H9 (cell line): ENCODE measurements at regions not wholly inside any gene's neighbourhood (a gene's known extent, or its start where the extent isn't known, plus 50 kb on each side); places are given as distances from the start of the nearest gene placed in this dataset.

ENCODE experiments used
- DNase-seq: peaks from one replicate; pipeline ENCODE4 v3.0.0-alpha.2; 2017
- H2AFZ ChIP-seq: one replicate; pipeline ENCODE4 v1.6.1; 2013; ENCODE audit warnings: mild to moderate bottlenecking, low read length, control low read depth, moderate library complexity
- H2AK5ac ChIP-seq: 2 replicates; pipeline ENCODE4 v1.6.1; 2013; ENCODE audit warnings: low read length, control low read depth, mixed read lengths; ENCODE audit not compliant: insufficient read length
- H2BK120ac ChIP-seq: one replicate; pipeline ENCODE4 v1.6.1; 2013; ENCODE audit warnings: low read depth, mild to moderate bottlenecking, low read length, control low read depth, inconsistent platforms; ENCODE audit not compliant: poor library complexity, severe bottlenecking
- H2BK12ac ChIP-seq: 2 replicates; pipeline ENCODE4 v1.6.1; 2013; ENCODE audit warnings: low read length, control low read depth, mixed read lengths, low read depth; ENCODE audit not compliant: insufficient read length
- H2BK15ac ChIP-seq: 2 replicates; pipeline ENCODE4 v1.6.1; 2013; ENCODE audit warnings: low read depth, low read length, control low read depth
- H2BK20ac ChIP-seq: one replicate; pipeline ENCODE4 v1.6.1; 2013; ENCODE audit warnings: low read depth, mild to moderate bottlenecking, low read length, control low read depth, inconsistent platforms; ENCODE audit not compliant: poor library complexity, severe bottlenecking
- H2BK5ac ChIP-seq: 2 replicates; pipeline ENCODE4 v1.6.1; 2013; ENCODE audit warnings: low read length, control low read depth, mixed read lengths; ENCODE audit not compliant: insufficient read length
- H3K14ac ChIP-seq: 2 replicates; pipeline ENCODE4 v1.6.1; 2013; ENCODE audit warnings: low read length, control low read depth; ENCODE audit not compliant: insufficient read depth
- H3K18ac ChIP-seq: 2 replicates; pipeline ENCODE4 v1.6.1; 2013; ENCODE audit warnings: low read depth, mild to moderate bottlenecking, mixed read lengths, low read length, control low read depth; ENCODE audit not compliant: insufficient read length
- H3K23ac ChIP-seq: 2 replicates; pipeline ENCODE4 v1.6.1; 2013; ENCODE audit warnings: low read length, control low read depth, mixed read lengths, low read depth; ENCODE audit not compliant: insufficient read length
- H3K23me2 ChIP-seq: 2 replicates; pipeline ENCODE4 v1.6.1; 2013; ENCODE audit warnings: low read depth, mild to moderate bottlenecking, mixed read lengths, low read length, control low read depth; ENCODE audit not compliant: insufficient read length, poor library complexity, severe bottlenecking
- H3K27ac ChIP-seq: 2 replicates; pipeline ENCODE4 v1.5.1; 2013; ENCODE audit warnings: low read length, control low read depth, mixed read lengths, low read depth; ENCODE audit not compliant: insufficient read length
- H3K27me3 ChIP-seq: 2 replicates; pipeline ENCODE4 v1.6.1; 2013; ENCODE audit warnings: low read length, control low read depth, inconsistent platforms; ENCODE audit not compliant: insufficient read depth
- H3K4ac ChIP-seq: 2 replicates; pipeline ENCODE4 v1.6.1; 2013; ENCODE audit warnings: low read depth, mild to moderate bottlenecking, control low read depth, inconsistent platforms, low read length, moderate library complexity
- H3K4me1 ChIP-seq: 2 replicates; pipeline ENCODE4 v1.6.1; 2013; ENCODE audit warnings: low read length, control low read depth, inconsistent platforms; ENCODE audit not compliant: insufficient read depth
- H3K4me2 ChIP-seq: 2 replicates; pipeline ENCODE4 v1.6.1; 2013; ENCODE audit warnings: low read length, control low read depth, mixed read lengths; ENCODE audit not compliant: insufficient read length, insufficient read depth
- H3K56ac ChIP-seq: 2 replicates; pipeline ENCODE4 v1.6.1; 2013; ENCODE audit warnings: low read depth, mild to moderate bottlenecking, mixed read lengths, low read length, control low read depth; ENCODE audit not compliant: insufficient read length
- H3K79me1 ChIP-seq: 2 replicates; pipeline ENCODE4 v1.6.1; 2013; ENCODE audit warnings: low read depth, mild to moderate bottlenecking, moderate library complexity, low read length, control low read depth, inconsistent platforms; ENCODE audit not compliant: insufficient read depth, poor library complexity, severe bottlenecking
- H3K79me2 ChIP-seq: 2 replicates; pipeline ENCODE4 v1.6.1; 2013; ENCODE audit warnings: low read length, control low read depth, inconsistent platforms; ENCODE audit not compliant: insufficient read depth
- H3K9ac ChIP-seq: 2 replicates; pipeline ENCODE4 v1.6.1; 2013; ENCODE audit warnings: low read length, control low read depth, mixed read lengths; ENCODE audit not compliant: insufficient read length; ENCODE audit errors: extremely low read depth
- H3K9me3 ChIP-seq: one replicate; pipeline ENCODE4 v1.6.1; 2013; ENCODE audit warnings: low read depth, low read length, inconsistent platforms; ENCODE audit not compliant: control insufficient read depth
- H3T11ph ChIP-seq: one replicate; pipeline ENCODE4 v1.6.1; 2013; ENCODE audit warnings: mild to moderate bottlenecking, low read length, control low read depth, inconsistent platforms
- H4K20me1 ChIP-seq: one replicate; pipeline ENCODE4 v1.6.1; 2013; ENCODE audit not compliant: control insufficient read depth, insufficient read length, insufficient read depth
- H4K5ac ChIP-seq: 2 replicates; pipeline ENCODE4 v1.6.1; 2013; ENCODE audit warnings: low read depth, mild to moderate bottlenecking, mixed read lengths, low read length, control low read depth; ENCODE audit not compliant: insufficient read length
- H4K8ac ChIP-seq: replicated peaks from 2 replicates; pipeline ENCODE4 v1.6.1; 2013; ENCODE audit warnings: low read length, control low read depth, mixed read lengths, low read depth; ENCODE audit not compliant: insufficient read length
- H4K91ac ChIP-seq: 2 replicates; pipeline ENCODE4 v1.6.1; 2013; ENCODE audit warnings: low read depth, mild to moderate bottlenecking, moderate library complexity, mixed read lengths, low read length, control low read depth; ENCODE audit not compliant: insufficient read length
- H3K27ac Mint-ChIP-seq, 3 experiments: 2 replicates in 2 of 3; 3 replicates in 1 of 3; pipeline ENCODE4 v1.8.0; 2020 to 2021; ENCODE audit warnings: mixed read lengths in 3 of 3, mild to moderate bottlenecking in 1 of 3, moderate library complexity in 1 of 3
- H3K27me3 Mint-ChIP-seq: 2 replicates; pipeline ENCODE4 v1.8.0; 2021; ENCODE audit warnings: low read depth, mild to moderate bottlenecking, moderate library complexity, mixed read lengths
- H3K36me3 Mint-ChIP-seq, 3 experiments: 2 replicates in 2 of 3; 3 replicates in 1 of 3; pipeline ENCODE4 v1.8.0; 2020 to 2021; ENCODE audit warnings: low read depth in 3 of 3, mixed read lengths in 3 of 3; ENCODE audit not compliant: insufficient read depth in 1 of 3
- H3K4me1 Mint-ChIP-seq, 2 experiments: 2 replicates each; pipeline ENCODE4 v1.8.0; 2020; ENCODE audit warnings: mixed read lengths in 2 of 2
- H3K4me3 Mint-ChIP-seq, 2 experiments: 2 replicates in 1 of 2; 3 replicates in 1 of 2; pipeline ENCODE4 v1.8.0; 2020 to 2021; ENCODE audit warnings: mild to moderate bottlenecking in 2 of 2, mixed read lengths in 2 of 2, moderate library complexity in 1 of 2
- H3K9me3 Mint-ChIP-seq, 2 experiments: 2 replicates in 1 of 2; 3 replicates in 1 of 2; pipeline ENCODE4 v1.8.0; 2020; ENCODE audit warnings: mild to moderate bottlenecking in 2 of 2, mixed read lengths in 2 of 2, moderate library complexity in 1 of 2
- WGBS: extraction: QIAGEN DNeasy Blood & Tissue Kit; methylation state at CpG from one replicate; pipeline ENCODE4 v1.1.7; 2013; ENCODE audit warnings: missing lambda C conversion rate, low lambda C conversion rate, mixed read lengths; ENCODE audit not compliant: insufficient read length; ENCODE audit errors: extremely low coverage; 5-methylcytosine and 5-hydroxymethylcytosine counted together
- TF ChIP-seq, protein P1 (sequence below): fragments of 200-600 bp; sonication (generic); conservative IDR thresholded peaks from 3 replicates; pipeline ENCODE4 v1.8.0; 2021; ENCODE audit warnings: antibody characterized with exemption, mild to moderate bottlenecking

DNA sequence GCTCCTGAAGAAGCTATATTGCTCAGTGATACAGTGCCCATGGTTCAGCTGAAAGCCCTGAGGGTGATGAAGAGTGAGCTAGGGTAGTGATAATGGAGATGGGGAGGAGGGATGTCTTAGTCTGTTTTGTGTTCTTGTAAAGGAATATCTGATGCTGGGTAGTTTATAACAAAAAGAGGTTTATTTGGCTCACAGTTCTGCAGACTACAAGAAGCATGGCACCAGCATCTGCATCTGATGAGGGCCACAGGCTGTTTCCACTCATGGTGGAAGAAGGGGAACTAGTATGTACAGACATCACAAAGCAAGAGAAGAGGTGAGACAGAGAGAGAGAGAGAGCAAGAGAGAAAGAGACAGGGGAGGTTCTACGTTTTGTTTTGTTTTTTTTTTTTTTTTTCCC lies 417.3 kb upstream of the TRIB2 start:
- no peaks in the 10 kb centered on the region; a peak in 1 of 5 replicates for H3K9me3 Mint-ChIP-seq

More for the DNA sequence above, 417.3 kb upstream of the TRIB2 start:
- Histone ChIP-seq H2BK120ac (no peak overlapping the region), H3K4ac (no peak overlapping the region), H3K79me1 (no peaks in the 10 kb centered on the region), H4K8ac (no peak overlapping the region), H4K91ac (no peak overlapping the region), H3K9me3 (no peaks in the 10 kb centered on the region), H4K20me1 (no peaks in the 10 kb centered on the region), H3K79me2 (no peaks in the 10 kb centered on the region), H3K14ac (no peak overlapping the region), H2BK20ac (no peak overlapping the region), H3K9ac (no peak overlapping the region), H2AK5ac (no peak overlapping the region), H2BK5ac (no peak overlapping the region), H2AFZ (no peak overlapping the region), H3K23me2 (no peaks in the 10 kb centered on the region), H3K4me1 (no peaks in the 10 kb centered on the region), H3K56ac (no peak overlapping the region), H3K23ac (no peak overlapping the region), H3T11ph (no peak overlapping the region), H3K27ac (no peak overlapping the region), H3K27me3 (no peaks in the 10 kb centered on the region), H3K4me2 (no peak overlapping the region), H3K18ac (no peak overlapping the region), H2BK12ac (no peak overlapping the region), H4K5ac (no peak overlapping the region), H2BK15ac (no peak overlapping the region)
- Mint-ChIP-seq H3K27ac (no peak overlapping the region), H3K4me3 (no peak overlapping the region), H3K27me3 (no peaks in the 10 kb centered on the region), H3K36me3 (no peaks in the 10 kb centered on the region; a peak in 1 of 7 replicates), H3K4me1 (peaks cover 11 to 13% of the 10 kb centered on the region in 2 experiments)
- no peak for DNase-seq
- TF ChIP-seq, protein P1, sequence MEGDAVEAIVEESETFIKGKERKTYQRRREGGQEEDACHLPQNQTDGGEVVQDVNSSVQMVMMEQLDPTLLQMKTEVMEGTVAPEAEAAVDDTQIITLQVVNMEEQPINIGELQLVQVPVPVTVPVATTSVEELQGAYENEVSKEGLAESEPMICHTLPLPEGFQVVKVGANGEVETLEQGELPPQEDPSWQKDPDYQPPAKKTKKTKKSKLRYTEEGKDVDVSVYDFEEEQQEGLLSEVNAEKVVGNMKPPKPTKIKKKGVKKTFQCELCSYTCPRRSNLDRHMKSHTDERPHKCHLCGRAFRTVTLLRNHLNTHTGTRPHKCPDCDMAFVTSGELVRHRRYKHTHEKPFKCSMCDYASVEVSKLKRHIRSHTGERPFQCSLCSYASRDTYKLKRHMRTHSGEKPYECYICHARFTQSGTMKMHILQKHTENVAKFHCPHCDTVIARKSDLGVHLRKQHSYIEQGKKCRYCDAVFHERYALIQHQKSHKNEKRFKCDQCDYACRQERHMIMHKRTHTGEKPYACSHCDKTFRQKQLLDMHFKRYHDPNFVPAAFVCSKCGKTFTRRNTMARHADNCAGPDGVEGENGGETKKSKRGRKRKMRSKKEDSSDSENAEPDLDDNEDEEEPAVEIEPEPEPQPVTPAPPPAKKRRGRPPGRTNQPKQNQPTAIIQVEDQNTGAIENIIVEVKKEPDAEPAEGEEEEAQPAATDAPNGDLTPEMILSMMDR = no peak
- WGBS = no CpG with 5 or more reads among the region's 1 CpG
